GM20000 (cell line): ENCODE measurements at regions not wholly inside any gene's neighbourhood (a gene's known extent, or its start where the extent isn't known, plus 50 kb on each side); places are given as distances from the start of the nearest gene placed in this dataset.

Experiments
- DNase-seq: peaks from one replicate; pipeline ENCODE4 v3.0.0; 2012; ENCODE audit warnings: low spot score
- CTCF ChIP-seq: IDR thresholded peaks from 2 replicates; pipeline ENCODE4 v1.5.1; 2012; ENCODE audit warnings: mild to moderate bottlenecking, control low read depth; ENCODE audit errors: extremely low read depth, missing control alignments

DNA sequence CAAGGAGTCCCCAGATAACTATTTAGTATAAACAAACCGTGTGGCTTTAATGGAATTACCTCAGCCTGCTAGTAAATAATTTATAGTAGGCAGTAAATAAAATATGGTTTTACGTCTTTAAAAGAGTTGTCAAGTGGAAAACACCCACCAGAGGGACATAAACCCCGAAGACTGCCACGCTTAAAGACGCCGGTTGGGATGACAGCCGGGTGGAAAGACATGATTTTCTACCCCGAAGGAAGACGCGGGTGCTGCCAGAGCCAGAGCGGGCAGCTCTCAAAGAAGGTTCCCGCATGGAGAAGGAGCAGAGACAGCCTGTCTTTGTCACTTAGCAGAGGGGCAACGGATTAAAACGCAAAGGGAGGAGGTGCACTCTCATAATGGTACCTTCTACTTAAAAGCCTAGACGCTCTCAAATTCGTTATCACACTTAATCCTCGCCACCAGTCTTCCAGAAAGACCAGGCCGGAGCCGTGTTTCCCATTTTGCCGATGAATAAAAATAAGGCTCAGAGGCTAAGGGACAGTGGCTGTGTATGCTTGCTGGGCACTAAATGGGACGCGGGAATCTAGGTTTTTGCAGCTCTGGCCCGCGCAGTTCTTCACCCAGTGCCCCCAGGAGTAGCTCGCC lies 140.5 kb upstream of the ZIC3 start:
- no peak for DNase-seq
- TF ChIP-seq CTCF: no peak

DNA sequence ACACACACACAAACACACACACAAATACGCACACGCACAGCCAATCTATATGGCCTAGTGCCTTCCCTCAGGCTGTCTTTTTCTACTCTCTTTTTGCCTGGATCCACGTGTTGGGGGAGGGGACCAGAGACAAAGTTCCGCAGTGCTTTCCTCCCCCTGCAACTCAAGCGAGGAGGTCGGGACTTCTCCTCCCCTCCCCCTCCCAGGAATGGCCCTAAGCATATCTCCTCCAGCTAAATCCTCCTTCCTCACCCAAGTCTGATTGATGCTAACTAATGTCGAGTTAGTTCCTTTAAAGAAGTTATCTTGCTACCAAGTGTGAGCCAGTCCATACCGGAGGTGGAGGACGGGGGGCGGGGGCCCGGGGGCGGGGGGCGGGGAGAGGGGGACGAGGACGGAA lies 141.2 kb upstream of the ZIC3 start:
- no peak for DNase-seq
- TF ChIP-seq CTCF: no peak

GRCh38 chrX:137423241-137423640 lies 142.7 kb upstream of the ZIC3 start:
- TF ChIP-seq CTCF: no peak
- no peak for DNase-seq

- no peak for TF ChIP-seq CTCF
- DNase-seq: no peak
Observed at GRCh38 chrX:137418086-137418485, 147.8 kb upstream of the ZIC3 start.

GRCh38 chrX:137413190-137413589 lies 152.7 kb upstream of the ZIC3 start:
- TF ChIP-seq CTCF: no peak
- DNase-seq: no peak

DNA sequence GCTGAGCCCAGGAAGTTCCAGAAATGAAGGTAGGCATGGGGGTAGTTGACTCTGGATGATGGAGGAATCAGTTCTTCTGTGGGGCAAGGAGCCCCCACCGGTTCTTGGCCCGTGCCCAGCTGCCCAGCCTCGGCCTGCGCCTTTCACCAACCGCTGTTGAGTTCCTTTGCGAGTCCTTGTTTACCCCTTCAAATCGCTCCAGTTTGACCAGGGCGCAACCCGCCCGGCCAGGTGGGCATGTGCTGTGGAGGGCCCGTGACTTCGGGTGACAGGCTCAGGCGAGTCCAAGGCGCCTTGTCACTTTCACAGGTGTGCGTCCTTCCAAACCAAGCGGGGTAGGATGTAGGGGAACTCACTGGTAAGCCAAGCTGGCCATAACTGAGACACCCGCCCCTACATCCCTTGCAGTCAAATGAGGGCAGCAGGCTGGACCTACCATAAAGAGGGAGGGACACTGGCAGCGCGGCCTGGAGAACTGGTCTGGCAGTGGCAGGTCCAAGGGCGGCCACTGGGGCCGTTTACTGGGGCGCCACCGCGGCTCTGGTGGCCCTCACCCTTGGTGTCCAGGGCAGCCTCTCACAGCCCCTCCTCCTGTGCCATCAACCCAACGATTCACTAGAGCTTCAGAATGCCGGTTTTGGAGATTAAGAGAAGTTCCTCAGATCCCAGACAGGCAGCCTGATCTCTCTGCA lies 160.3 kb upstream of the ZIC3 start:
- no peak for DNase-seq

More for the DNA sequence above, 160.3 kb upstream of the ZIC3 start:
- no peak for TF ChIP-seq CTCF
